ENCODE measurements at regions not wholly inside any gene's neighbourhood (a gene's known extent, or its start where the extent isn't known, plus 50 kb on each side); places are given as distances from the start of the nearest gene placed in this dataset.

GRCh38 chr5:159385536-159385935 is 55.2 kb upstream of the IL12B start:
- no peak for DNase-seq (ENCODE audit: low read depth)

GRCh38 chr5:159386028-159386711 is 55.9 kb upstream of the IL12B start:
- DNase-seq (ENCODE audit: low read depth) = no peak

- no peak for DNase-seq (ENCODE audit: low read depth)
These were observed 62.6 kb upstream of the IL12B start for GRCh38 chr5:159392871-159393270.

- no peak for DNase-seq (ENCODE audit: low read depth)
These were observed 63.6 kb upstream of the IL12B start for GRCh38 chr5:159393854-159394274.

DNA sequence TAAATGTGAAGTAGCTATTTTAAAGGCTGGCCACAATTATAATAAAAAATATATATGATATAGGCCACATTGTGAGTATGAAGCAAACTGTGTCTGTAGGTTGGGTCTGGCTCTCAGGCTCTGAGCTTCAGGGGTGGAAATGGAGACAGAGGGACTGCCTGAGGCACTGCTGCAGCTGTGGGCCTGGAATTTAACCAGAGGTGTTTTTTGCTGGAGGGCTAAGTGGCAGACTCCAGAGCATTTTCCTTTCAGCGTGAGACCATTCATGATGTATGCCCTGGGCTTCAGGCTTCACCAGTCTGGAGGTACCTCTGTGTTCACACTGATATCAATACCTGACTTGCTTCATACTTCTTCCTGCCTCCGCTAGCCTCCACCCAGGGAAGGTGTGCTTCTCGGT is 64.9 kb upstream of the IL12B start:
- DNase-seq (ENCODE audit: low read depth) = no peak

DNA sequence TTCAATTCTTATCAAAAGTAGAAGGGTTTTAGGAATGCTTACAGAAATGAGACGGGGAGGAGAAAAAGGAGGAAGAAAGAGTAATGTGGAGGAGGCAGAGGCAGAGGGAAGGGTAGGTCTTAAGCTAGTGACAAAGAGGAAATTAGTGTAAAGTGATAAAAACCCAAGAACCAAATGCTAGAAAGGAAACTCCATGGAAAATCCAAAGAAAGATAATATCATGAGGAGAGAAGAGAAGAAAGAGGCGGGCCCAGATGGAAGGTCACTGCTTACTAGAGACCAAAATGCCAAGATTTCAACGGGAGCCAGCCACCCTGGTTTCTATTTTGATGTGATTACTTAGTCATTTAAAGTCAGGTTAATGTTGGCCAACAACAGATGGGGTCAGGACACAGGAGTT is 68.6 kb upstream of the IL12B start:
- no peak for DNase-seq (ENCODE audit: low read depth)

- no peak for DNase-seq (ENCODE audit: low read depth)
These were observed 70.2 kb upstream of the IL12B start for GRCh38 chr5:159400476-159400875.

- no peak for DNase-seq (ENCODE audit: low read depth)
These were observed 72.0 kb upstream of the IL12B start for GRCh38 chr5:159402311-159402710.

GRCh38 chr5:159402856-159403255 is 72.6 kb upstream of the IL12B start:
- DNase-seq (ENCODE audit: low read depth) = no peak

DNA sequence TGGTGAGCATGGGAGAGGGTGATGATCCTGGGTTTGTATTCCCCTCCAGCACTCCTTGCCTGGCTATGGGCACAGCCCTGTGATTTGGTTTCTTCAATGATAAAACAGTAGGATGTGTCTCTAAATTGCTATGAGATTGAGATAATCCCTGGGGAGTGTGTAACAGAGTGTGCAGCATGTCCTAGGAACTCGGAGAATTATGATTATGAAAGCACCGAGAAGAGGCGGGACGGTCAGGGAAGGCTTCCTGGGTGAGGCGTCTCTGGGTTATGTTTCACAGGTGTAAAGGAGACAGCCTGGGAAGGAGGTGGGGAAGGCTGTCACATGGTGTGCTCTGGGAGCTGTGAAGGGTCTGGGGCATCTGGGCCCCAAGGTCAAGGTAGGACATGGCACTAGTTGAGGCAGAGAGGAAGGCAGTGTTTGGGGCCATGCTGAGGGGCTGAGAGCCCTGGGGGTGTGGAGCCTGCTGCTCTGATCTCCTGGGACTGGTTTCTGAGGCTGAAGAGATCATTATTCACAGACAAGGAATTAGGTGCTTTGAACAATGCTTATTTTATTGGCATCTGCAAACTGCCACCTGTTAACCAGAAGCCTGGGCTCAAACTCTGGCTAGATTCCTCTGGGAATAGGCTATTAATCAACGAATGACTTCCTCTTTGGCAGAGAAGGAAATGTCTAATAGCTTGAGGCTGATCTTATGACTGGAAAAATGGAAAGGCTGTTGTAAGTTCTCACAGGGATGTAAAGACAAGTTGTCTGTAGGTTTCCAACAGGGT is 73.8 kb upstream of the IL12B start:
- DNase-seq (ENCODE audit: low read depth) = no peak

DNA sequence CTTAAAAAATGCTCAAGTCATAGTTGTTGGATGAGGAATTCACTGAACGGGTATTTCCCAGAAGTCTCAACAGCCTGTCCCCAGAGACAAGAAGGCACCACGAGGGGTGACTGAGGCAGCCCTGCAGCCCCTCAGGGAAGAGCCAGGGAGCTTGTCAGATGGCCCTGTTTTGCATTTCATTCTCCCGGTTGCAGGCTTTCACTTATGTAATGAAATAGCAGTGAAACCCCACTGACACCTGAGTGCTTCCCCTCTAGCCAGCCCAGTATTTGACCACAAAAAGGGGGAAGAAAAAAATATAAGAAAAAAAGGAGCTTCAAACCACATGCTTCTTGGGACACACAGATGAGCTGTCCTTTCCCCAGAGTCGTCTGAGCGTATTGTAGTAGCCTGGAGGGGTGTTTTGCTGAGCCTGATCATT is 75.3 kb upstream of the IL12B start:
- DNase-seq (ENCODE audit: low read depth) = no peak

- DNase-seq (ENCODE audit: low read depth) = no peak
These were observed 76.3 kb upstream of the IL12B start for GRCh38 chr5:159406571-159406970.

DNA sequence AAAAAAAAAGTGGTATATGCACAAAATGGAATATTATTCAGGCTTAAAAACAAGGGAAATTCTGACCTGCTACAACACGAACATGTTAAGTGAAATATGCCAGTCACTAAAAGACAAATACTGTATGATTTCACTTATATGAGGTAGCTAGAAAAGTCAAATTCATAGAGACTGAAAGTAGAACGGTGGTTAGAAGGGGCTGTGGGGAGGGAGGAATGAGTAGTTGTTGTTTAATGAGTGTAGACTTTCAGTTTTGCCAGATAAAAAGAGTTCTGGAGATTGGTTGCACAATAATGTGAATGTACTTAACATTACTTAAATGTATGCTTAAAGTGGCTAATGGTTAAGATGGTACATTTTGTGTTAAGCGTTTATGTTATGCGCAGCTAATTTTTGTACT is 79.5 kb upstream of the IL12B start:
- DNase-seq (ENCODE audit: low read depth) = no peak

DNA sequence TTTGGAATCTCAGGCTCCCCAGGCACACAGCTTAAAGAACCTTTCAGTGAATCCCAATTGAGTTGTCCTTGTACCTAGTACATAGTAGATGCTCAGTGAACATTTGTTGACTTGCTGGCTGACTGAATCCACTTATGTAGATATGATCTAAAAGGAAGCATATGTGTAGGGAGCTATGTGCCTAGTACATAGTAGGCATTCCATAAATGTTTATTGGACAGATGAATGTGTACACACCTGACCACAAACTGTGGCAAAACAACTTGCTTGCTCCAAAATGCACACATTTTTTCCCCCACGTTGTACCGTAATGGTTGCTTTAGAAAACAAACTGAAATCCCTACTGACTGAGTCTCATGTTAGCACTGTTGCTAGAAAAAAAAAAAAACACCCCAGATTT is 80.2 kb upstream of the IL12B start:
- no peak for DNase-seq (ENCODE audit: low read depth)

- DNase-seq (ENCODE audit: low read depth) = no peak
These were observed 80.8 kb upstream of the IL12B start for GRCh38 chr5:159411115-159411514.

DNA sequence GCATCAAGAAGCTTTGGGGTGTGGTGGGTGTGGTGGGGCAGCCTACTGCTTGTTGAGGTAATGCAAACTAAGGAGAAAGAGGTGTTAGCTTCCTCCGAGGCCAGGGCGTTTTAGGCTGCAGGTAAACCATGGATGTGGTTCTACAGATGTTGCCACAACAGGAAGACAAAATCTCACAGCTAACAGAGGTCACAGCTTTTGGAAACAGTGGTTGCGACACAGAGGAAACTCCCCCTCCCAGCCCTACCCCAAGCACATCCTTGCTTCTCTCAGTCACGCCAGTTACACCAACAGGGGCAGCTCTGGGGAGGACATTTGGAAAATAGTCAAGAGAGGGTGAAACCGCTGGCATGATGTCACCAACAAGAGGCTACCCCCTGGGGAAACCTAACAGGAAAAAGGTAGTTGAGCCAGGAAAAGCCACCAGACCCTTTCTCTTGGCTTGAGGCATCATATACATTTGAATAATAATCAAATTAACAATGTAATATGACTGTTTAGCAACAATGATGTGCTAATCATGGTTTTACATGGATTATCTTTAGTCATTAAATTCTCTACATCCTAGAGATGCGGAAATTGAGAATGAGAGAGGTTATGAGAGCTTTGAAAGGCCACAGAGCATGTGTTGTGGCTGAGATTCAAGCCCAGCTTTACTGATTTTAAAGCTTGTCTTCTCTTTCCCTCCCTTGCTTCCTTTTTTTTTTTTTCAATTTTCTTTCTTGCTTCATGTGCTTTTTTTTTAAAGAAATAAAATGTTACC is 82.2 kb upstream of the IL12B start:
- DNase-seq (ENCODE audit: low read depth) = no peak

DNA sequence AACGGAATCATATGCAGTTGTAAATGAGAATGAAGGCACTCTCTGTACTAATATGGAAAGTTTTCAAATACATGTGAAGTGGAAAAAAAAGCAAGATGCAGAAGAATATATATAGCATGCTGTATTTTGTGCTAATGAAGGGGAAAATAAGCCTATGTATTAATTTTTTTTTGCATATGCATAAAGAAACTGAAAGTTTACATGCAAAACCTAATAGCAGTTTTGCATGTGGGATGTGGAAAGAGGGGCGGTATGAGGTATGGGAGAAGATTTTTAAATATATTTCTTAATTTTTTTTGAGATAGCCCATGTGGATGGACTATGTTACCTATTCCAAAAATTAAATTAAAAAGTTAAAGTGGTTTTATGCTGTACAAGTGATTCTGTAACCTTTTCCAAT is 83.7 kb upstream of the IL12B start:
- no peak for DNase-seq (ENCODE audit: low read depth)

DNA sequence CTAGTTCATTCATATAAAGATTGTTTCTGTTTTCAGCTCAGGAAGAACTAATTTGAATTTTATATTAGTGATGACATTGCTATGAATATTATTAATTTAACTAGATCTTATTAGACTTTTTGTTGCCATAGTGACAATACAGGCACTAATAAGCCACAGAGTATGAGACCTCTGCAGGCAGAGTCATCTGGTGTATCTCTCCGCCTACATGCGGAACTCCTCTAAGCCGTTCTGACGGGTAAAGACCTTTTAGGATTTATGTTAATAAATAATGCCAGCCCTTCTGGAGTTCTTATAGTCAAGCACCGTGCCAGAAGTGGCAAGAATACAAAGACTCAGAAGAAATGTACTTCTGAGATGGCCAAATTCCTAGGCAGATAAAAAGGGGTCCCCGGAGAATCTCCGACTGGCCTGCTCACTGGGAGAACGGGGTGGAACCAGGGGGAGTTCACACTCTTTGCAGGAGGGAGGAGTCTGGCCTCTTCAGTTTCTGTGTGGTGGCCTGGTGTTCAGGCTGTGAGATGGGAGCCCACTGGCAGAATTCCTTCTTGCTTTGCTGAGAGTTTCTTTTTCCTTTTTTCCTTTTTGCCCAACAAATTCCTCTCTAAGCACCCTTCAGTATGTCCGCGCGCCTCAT is 85.1 kb upstream of the IL12B start:
- DNase-seq (ENCODE audit: low read depth) = no peak

- no peak for DNase-seq (ENCODE audit: low read depth)
These were observed 86.2 kb upstream of the IL12B start for GRCh38 chr5:159416438-159416837.

DNA sequence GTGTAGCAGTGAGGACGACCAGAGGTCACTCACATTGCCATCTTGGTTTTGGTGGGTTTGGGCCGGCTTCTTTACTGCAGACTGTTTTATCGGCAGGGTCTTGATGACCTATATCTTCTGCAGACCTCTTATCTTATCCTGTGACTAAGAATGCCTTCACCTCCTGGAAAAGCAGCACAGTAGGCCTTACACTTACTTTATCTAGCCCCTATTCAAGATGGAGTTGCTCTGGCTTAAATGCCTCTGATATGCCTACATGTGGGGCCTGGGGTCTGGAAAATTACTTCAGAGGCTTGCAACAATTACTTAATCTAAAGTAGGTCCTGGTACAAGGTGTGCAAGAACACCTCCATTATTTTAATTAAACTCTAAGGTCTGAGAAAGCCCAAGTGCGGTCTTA is 86.9 kb upstream of the IL12B start:
- no peak for DNase-seq (ENCODE audit: low read depth)

- no peak for DNase-seq (ENCODE audit: low read depth)
These were observed 89.3 kb upstream of the IL12B start for GRCh38 chr5:159419576-159419975.

DNA sequence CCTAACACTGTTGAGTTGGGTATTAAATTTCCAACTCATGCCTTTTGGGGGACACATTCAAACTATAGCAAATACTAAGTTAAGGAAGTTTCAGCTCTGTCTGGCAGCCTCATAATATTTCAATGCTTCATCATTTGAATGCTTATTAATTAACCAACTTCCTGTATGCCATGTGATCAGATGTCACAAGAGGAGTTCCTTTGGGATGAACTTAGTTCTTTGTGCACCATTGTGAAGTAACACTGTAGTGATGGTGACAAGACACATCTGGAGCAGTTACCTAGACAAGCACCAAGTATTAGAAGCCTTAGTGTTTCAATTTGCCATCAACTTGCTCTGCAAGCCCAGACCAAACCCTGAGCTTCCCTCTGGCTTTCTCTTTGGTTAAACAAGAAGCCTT is 90.7 kb upstream of the IL12B start:
- no peak for DNase-seq (ENCODE audit: low read depth)

- DNase-seq (ENCODE audit: low read depth) = no peak
These were observed 92.1 kb upstream of the IL12B start for GRCh38 chr5:159422361-159422760.

All from fibroblast of the conjunctiva (primary cell).